Inflammatory macrophage treated with lipopolysaccharide for 4 hours (primary cell): ENCODE measurements at regions not wholly inside any gene's neighbourhood (a gene's known extent, or its start where the extent isn't known, plus 50 kb on each side); places are given as distances from the start of the nearest gene placed in this dataset.

ENCODE experiments used
- DNase-seq: peaks from one replicate; pipeline ENCODE4 v3.0.0-alpha.2; 2020

- no peak for DNase-seq
Measured at GRCh38 chr5:93273176-93273575, 307.8 kb downstream of the NR2F1-AS1 start.

- no peak for DNase-seq
Measured at GRCh38 chr5:93272108-93272507, 308.9 kb downstream of the NR2F1-AS1 start.

DNA sequence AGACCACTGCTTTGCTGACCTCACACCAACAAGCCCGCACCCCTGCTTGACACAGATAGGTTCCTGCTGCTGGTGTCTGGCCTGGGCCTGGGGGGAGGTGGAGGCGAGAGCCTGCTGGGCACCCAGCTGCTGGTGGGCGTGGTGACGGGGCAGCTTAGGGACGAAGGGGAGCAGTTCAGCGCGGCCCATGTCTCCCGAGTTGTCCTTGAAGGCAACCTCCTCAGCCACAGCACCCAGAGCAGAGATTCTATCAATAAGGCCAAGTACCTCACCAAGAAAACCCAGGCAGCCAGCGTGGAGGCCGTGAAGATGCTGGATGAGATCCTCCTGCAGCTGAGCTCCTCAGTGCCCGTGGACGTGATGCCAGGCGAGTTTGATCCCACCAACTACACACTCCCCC lies 313.3 kb downstream of the NR2F1-AS1 start:
- no peak for DNase-seq

GRCh38 chr5:93267276-93267675 lies 313.7 kb downstream of the NR2F1-AS1 start:
- no peak for DNase-seq

DNA sequence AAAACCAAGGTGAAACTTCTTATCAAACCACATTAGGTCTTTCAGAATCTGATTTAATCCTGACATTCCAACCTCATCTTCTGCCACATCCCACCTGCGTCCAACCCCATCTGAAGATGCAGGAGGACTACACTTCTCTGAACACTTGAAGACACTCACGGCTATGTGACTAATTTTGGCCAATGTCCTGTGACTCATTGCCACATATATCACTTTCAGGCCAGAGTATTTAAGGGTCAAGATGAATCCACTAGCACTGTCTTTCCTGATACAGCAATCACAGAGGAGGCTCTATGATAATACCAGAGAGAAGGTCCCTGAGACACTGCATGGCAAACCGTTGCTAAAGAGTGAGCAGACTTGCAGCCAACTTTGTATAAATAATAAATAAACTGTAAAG lies 323.4 kb downstream of the NR2F1-AS1 start:
- DNase-seq, result no peak

DNA sequence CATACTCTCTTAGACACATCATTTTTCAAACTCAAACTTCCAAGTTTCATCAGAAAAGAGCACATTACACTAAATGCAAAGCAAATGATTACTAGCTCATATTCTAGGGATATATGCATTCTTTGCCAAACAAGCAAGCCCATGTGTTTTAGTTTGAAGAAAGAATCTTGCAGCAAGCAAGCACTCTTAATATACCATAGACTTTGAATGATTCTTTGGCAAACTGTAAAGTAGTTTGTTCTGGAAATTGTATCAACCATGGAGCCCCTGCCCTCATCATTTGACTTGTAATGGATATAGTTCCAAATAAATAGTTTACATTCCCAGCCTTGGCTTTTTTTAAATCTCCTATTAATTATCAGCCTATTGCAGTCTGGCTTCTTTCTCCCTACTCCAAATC lies 325.2 kb downstream of the NR2F1-AS1 start:
- no peak for DNase-seq

GRCh38 chr5:93252165-93252564 lies 328.9 kb downstream of the NR2F1-AS1 start:
- DNase-seq, result no peak

DNA sequence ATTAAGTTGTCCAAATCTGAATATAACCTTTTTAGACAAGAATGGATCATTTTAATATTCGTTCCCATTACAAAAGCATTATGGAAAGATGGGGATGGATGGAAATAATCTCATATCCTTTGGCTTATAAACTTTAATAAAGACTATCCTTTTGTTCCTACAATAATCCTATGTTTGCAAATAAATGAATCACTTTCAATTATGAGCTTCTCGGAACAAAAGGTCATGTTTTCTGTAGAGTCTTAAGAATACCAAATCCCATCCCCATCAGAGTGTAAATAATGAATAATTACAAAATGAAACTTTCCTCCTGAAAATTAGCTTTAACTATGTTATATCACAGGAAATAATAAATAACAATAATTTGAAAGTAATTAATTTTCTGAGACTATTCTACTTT lies 329.7 kb downstream of the NR2F1-AS1 start:
- no peak for DNase-seq

GRCh38 chr5:93250424-93250823 lies 330.6 kb downstream of the NR2F1-AS1 start:
- DNase-seq, result no peak

DNA sequence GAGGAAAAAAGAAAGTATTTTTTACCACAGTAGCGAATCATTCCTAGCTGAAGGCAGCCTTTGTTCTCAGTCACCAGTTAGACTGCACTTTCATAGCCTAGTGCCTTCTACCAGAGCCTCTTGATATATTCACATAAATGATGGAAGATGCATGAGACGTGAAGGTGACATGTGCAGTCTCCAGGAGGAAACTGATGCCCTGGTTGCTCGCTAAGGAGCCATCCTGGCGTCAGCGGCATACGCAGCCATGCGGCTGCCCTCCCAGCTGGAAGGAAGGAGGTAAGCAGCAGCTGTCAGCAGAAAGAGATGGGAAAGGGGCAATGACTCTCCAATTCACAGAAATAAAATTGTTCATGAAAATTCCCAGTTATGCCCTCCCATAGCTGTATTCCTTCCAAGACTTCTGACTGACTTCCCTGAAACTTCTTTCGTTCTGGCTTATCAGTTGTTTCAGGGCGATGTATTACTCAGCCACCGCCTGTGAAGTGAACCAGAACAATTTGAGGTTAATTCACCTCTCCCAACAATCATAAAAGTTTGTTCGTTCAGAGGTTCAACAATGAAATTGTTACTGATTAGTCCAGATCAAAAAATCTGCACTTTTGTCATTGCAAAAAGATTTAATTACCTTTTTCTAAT lies 331.2 kb downstream of the NR2F1-AS1 start:
- no peak for DNase-seq

- DNase-seq, result no peak
Measured at GRCh38 chr5:93247105-93247504, 333.9 kb downstream of the NR2F1-AS1 start.

- no peak for DNase-seq
Measured at GRCh38 chr5:93246090-93246855, 334.7 kb downstream of the NR2F1-AS1 start.

GRCh38 chr5:93245226-93245625 lies 335.8 kb downstream of the NR2F1-AS1 start:
- DNase-seq, result no peak

- no peak for DNase-seq
Measured at GRCh38 chr5:93243481-93243880, 337.5 kb downstream of the NR2F1-AS1 start.

- no peak for DNase-seq
Measured at GRCh38 chr5:93240228-93240834, 340.7 kb downstream of the NR2F1-AS1 start.

DNA sequence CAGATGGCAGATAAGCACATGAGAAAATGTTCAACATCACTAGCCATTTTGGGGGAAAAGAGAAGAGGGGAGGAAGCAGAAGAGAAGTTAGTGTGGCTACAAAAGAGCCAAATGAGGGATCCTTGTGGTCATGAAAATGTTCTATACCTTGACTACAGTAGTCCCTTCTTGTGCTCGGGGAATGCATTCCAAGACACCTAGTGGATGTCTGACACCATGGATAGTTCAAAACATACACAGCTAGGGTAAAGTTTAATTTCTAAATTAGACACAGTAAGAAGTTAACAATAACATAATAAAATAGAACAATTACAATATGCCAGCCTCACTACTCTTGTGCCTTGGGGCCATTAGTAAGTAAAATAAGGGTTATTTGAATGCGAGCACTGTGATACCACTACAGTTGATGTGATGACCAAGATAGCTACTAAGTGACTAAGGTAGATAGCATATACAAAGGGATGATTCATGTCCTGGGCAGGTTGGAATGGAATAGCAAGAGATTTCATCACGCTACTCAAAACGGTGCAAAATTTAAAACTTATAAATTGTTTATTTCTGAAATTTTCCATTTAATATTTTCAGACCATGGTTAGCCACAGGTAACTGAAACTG lies 344.1 kb downstream of the NR2F1-AS1 start:
- DNase-seq, result no peak

DNA sequence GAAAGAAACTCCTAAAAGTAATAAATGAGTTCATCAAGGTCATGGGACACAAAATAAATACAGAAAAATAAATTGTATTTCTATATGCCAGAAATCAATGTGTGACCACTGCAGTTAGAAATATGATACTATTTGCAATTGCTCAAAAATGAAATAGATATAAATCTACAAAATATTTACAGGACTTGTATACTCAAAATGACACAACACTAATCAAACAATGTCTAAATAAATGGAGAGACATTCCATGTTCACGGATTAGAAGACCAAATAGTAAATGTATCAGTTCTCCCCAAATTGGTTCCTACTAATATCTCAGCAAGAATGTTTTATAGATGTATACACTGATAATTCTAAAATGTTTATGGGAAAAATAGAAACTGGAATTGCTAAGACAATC lies 345.3 kb downstream of the NR2F1-AS1 start:
- DNase-seq, result no peak

DNA sequence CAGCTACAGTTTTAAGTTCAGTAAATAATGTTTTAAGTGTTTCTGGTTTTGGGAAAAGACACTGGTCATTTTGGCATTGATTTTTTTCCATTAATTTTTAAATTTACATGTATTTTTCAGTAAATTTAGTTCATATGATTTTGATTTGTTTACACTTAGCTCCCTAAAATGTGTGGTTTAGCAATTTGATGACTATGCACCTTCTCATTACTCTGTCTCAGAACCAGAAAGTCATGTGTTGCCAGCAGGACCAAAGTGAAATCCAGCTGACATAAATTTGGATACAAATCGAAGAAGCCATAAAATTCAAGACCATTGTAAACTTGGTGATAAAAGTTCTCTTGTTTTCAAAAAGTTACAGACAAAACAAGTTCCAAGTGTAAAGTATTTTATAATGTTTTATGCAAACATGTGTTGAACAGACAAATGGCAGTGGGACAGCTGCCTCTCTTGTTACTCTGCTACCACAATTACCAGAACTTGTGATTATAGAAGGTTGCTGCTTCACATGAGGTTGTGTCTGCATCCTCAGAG lies 354.8 kb downstream of the NR2F1-AS1 start:
- DNase-seq, result no peak

- no peak for DNase-seq
Measured at GRCh38 chr5:93225748-93226147, 355.3 kb downstream of the NR2F1-AS1 start.

DNA sequence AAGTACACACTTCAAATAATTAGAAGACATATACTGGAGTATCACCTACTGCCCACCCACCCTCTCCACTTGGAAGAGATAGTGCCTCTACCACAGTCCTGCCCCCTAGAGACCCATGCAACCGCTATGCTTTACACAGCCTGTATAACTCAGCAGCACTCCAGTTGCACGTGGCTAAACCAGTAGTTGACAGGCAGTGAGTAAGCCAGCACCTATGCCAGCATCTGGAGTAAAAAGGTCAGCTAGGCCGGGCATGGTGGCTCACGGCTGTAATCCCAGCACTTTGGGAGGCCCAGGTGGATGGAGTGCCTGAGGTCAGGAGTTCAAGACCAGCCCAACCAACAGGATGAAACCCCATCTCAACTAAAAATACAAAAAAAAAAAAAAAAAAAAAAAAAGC lies 356.4 kb downstream of the NR2F1-AS1 start:
- no peak for DNase-seq

DNA sequence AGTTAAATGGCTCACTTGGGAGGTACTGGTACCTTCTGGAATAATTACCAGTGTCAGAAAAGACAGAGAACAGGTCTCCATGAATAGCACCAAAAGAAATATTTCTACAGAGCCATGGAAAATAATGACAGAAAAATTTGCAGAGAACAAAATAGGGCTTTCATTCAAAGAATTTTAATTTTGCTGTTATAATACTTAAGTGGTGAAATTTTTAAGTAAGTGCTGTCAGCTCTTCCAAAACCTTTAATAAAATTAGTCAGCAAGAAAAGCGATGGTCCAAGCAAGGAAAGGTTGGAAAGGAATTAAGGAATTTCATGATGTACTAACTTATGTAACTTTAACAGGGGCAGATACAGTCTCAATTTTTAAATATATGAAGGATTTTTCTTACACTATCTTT lies 359.2 kb downstream of the NR2F1-AS1 start:
- no peak for DNase-seq

DNA sequence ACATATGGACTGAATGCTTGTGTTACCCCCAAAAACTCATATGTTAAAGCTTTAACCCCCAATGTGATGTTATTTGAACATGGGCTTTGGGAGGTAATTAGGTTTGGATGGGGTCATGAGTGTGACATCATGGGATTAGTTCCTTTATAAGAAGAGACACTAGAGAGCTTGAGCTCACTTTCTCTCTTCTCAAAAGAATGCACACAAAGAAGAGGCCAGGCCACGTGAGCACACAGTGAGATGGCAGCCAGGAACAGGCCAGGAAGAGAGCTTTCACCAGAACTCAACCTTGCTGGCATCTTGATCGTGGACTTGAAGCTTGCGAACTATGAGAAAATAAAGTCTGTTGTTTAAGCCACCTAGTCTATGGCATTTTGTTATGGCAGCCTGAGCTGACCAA lies 360.6 kb downstream of the NR2F1-AS1 start:
- DNase-seq, result no peak

GRCh38 chr5:93219641-93220145 lies 361.3 kb downstream of the NR2F1-AS1 start:
- DNase-seq, result no peak
